ENCODE measurements at regions not wholly inside any gene's neighbourhood (a gene's known extent, or its start where the extent isn't known, plus 50 kb on each side); places are given as distances from the start of the nearest gene placed in this dataset.

GRCh38 chr11:122512688-122513087 lies 142.8 kb upstream of the UBASH3B start:
- no peak for DNase-seq
- Mint-ChIP-seq H3K4me1 (ENCODE audit: low read depth, unreplicated experiment) (no peaks in the 10 kb centered on the region), H3K27me3 (ENCODE audit: insufficient read depth, unreplicated experiment) (peaks cover 3% of the 10 kb centered on the region), H3K4me3 (ENCODE audit: unreplicated experiment) (no peak overlapping the region), H3K27ac (ENCODE audit: unreplicated experiment) (no peak overlapping the region), H3K9me3 (ENCODE audit: unreplicated experiment) (no peaks in the 10 kb centered on the region), H3K36me3 (ENCODE audit: insufficient read depth, unreplicated experiment) (no peaks in the 10 kb centered on the region)
- Histone ChIP-seq H3K4me1 (no peaks in the 10 kb centered on the region), H3K4me3 (ENCODE audit: low read depth, low read length) (no peak overlapping the region), H3K36me3 (ENCODE audit: control insufficient read depth, insufficient read depth, low read length) (no peaks in the 10 kb centered on the region), H3K27me3 (replicated peaks; ENCODE audit: control insufficient read depth, insufficient read depth, low read length) (no peaks in the 10 kb centered on the region), H3K9me3 (no peaks in the 10 kb centered on the region)
- ChIA-PET CTCF (interaction anchor here (0.6 kb wide), 1 partner anchor 289 kb away, joined by 3 read pairs; no protein-coding TSS in a partner anchor), POLR2A (no interaction called here)
- intact Hi-C loops (cut with micrococcal nuclease; ENCODE audit: unreplicated experiment): no loop called here
- BruUV-seq (replicated peaks): no TSS peak
- TF ChIP-seq, protein P1, sequence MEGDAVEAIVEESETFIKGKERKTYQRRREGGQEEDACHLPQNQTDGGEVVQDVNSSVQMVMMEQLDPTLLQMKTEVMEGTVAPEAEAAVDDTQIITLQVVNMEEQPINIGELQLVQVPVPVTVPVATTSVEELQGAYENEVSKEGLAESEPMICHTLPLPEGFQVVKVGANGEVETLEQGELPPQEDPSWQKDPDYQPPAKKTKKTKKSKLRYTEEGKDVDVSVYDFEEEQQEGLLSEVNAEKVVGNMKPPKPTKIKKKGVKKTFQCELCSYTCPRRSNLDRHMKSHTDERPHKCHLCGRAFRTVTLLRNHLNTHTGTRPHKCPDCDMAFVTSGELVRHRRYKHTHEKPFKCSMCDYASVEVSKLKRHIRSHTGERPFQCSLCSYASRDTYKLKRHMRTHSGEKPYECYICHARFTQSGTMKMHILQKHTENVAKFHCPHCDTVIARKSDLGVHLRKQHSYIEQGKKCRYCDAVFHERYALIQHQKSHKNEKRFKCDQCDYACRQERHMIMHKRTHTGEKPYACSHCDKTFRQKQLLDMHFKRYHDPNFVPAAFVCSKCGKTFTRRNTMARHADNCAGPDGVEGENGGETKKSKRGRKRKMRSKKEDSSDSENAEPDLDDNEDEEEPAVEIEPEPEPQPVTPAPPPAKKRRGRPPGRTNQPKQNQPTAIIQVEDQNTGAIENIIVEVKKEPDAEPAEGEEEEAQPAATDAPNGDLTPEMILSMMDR (IDR thresholded peaks at IDR 0.05; ENCODE audit: insufficient read depth in 1 of 2, low read depth in 1 of 2, low read length in 1 of 2, severe bottlenecking in 1 of 2, unreplicated experiment in 1 of 2): no peak

DNA sequence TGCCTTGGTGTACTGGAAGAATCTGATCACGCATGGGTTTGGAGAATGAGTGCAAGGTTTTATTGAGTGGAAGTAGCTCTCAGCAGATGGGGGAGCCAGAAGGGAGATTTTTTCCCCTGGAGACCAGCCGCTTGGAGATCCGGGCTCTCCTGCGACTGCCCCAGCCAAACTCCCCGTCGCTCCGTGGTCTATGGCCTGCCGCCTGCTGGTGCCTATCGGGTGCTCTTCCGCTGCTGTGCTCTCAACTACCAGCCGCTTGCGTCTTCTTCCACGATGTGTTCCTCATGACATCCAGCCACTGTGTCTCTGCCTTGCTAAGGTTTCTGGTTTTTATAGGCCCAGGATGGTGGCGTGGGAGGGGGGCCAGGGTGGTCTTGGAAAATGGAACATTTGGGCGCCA lies 145.6 kb upstream of the UBASH3B start:
- H3K9me3 Mint-ChIP-seq (ENCODE audit: unreplicated experiment): no peaks in the 10 kb centered on the region
- ChIA-PET CTCF (no interaction called here), POLR2A (no interaction called here)
- peaks cover 16% of the 10 kb centered on the region for H3K27me3 Mint-ChIP-seq (ENCODE audit: insufficient read depth, unreplicated experiment)
- H3K27ac Mint-ChIP-seq (ENCODE audit: unreplicated experiment): no peak overlapping the region
- no peak for DNase-seq
- TF ChIP-seq, protein P1 (IDR thresholded peaks at IDR 0.05; ENCODE audit: insufficient read depth in 1 of 2, low read depth in 1 of 2, low read length in 1 of 2, severe bottlenecking in 1 of 2, unreplicated experiment in 1 of 2): no peak
- no peaks in the 10 kb centered on the region for H3K4me1 Mint-ChIP-seq (ENCODE audit: low read depth, unreplicated experiment)
- BruUV-seq (replicated peaks): no TSS peak
- H3K4me3 Mint-ChIP-seq (ENCODE audit: unreplicated experiment): no peak overlapping the region
- H3K27me3 ChIP-seq (replicated peaks; ENCODE audit: control insufficient read depth, insufficient read depth, low read length): no peaks in the 10 kb centered on the region; the same call in 1 of the 2 replicates
- no peaks in the 10 kb centered on the region for H3K36me3 ChIP-seq (ENCODE audit: control insufficient read depth, insufficient read depth, low read length)
- H3K4me1 ChIP-seq: no peaks in the 10 kb centered on the region
- no peaks in the 10 kb centered on the region for H3K9me3 ChIP-seq
- H3K36me3 Mint-ChIP-seq (ENCODE audit: insufficient read depth, unreplicated experiment): no peaks in the 10 kb centered on the region
- no peak overlapping the region for H3K4me3 ChIP-seq (ENCODE audit: low read depth, low read length)
- intact Hi-C loops (cut with micrococcal nuclease; ENCODE audit: unreplicated experiment): loop anchor here (5.0 kb wide), 1 partner anchor 393 kb away; the partner anchor contains the start of gene BLID

GRCh38 chr11:122509091-122509490 lies 146.4 kb upstream of the UBASH3B start:
- ChIA-PET POLR2A (no interaction called here), CTCF (interaction anchor here (0.6 kb wide), 1 partner anchor 298 kb away, joined by 3 read pairs; no protein-coding TSS in a partner anchor)
- no TSS peak for BruUV-seq (replicated peaks)
- Mint-ChIP-seq H3K36me3 (ENCODE audit: insufficient read depth, unreplicated experiment) (no peaks in the 10 kb centered on the region), H3K4me1 (ENCODE audit: low read depth, unreplicated experiment) (no peaks in the 10 kb centered on the region), H3K4me3 (ENCODE audit: unreplicated experiment) (no peak overlapping the region), H3K27me3 (ENCODE audit: insufficient read depth, unreplicated experiment) (peaks cover 16% of the 10 kb centered on the region), H3K27ac (ENCODE audit: unreplicated experiment) (no peak overlapping the region), H3K9me3 (ENCODE audit: unreplicated experiment) (no peaks in the 10 kb centered on the region)
- intact Hi-C loops (cut with micrococcal nuclease; ENCODE audit: unreplicated experiment): loop anchor here (5.0 kb wide), 1 partner anchor 392 kb away; the partner anchor contains the start of gene BLID
- Histone ChIP-seq H3K4me3 (ENCODE audit: low read depth, low read length) (no peak overlapping the region), H3K36me3 (ENCODE audit: control insufficient read depth, insufficient read depth, low read length) (no peaks in the 10 kb centered on the region), H3K9me3 (no peaks in the 10 kb centered on the region), H3K4me1 (no peaks in the 10 kb centered on the region), H3K27me3 (replicated peaks; ENCODE audit: control insufficient read depth, insufficient read depth, low read length) (no peaks in the 10 kb centered on the region; the same call in 1 of the 2 replicates)
- TF ChIP-seq, protein P1 (IDR thresholded peaks at IDR 0.05; ENCODE audit: insufficient read depth in 1 of 2, low read depth in 1 of 2, low read length in 1 of 2, severe bottlenecking in 1 of 2, unreplicated experiment in 1 of 2): no peak
- DNase-seq: no peak

Measured in Caco-2 (cell line).